Panc1 (cell line): ENCODE measurements at regions not wholly inside any gene's neighbourhood (a gene's known extent, or its start where the extent isn't known, plus 50 kb on each side); places are given as distances from the start of the nearest gene placed in this dataset.

Source experiments
- ATAC-seq: fragments of 200-7000 bp; cut with Tn5 transposase; 2 replicates; pipeline ENCODE4 v1.9.1; 2020; ENCODE audit warnings: mild to moderate bottlenecking, moderate library complexity
- BruUV-seq: library from RNA; stranded (reverse); fragments of 400-500 nt; replicated peaks from 2 replicates; lab custom pipeline; 2021; lab: Mats Ljungman, UMichigan
- CTCF ChIA-PET: fragments of 300-600 bp; sonication (Branson Sonifier 250); formaldehyde crosslinking; loops from one replicate; lab custom pipeline; 2022; ENCODE audit warnings: antibody characterized with exemption; lab: Charles Lee
- POLR2A ChIA-PET: fragments of 300-600 bp; sonication (Branson Sonifier 250); formaldehyde crosslinking; loops from one replicate; lab custom pipeline; 2022; ENCODE audit warnings: antibody characterized with exemption; lab: Charles Lee
- DNase-seq: peaks from one replicate; pipeline ENCODE4 v3.0.0-alpha.2; 2010; ENCODE audit warnings: low read depth, low spot score
- H3K27ac ChIP-seq: 2 replicates; pipeline ENCODE4 v1.5.1; 2011; ENCODE audit warnings: mild to moderate bottlenecking, low read length, inconsistent platforms
- H3K27me3 ChIP-seq: fragments of 200-500 bp; sonication (Bioruptor generic); 2 replicates; pipeline ENCODE4 v1.6.0; 2014; ENCODE audit warnings: low read length, inconsistent platforms; ENCODE audit not compliant: control insufficient read depth, insufficient read depth
- H3K36me3 ChIP-seq: fragments of 200-500 bp; sonication (Bioruptor generic); 2 replicates; pipeline ENCODE4 v1.5.1; 2014; ENCODE audit warnings: inconsistent platforms, mild to moderate bottlenecking, low read length, moderate library complexity; ENCODE audit not compliant: control insufficient read depth, insufficient read depth
- H3K4me1 ChIP-seq: 2 replicates; pipeline ENCODE4 v1.5.1; 2011; ENCODE audit warnings: inconsistent platforms, mild to moderate bottlenecking, low read length, moderate library complexity; ENCODE audit not compliant: control insufficient read depth, insufficient read depth
- H3K4me3 ChIP-seq, 2 experiments: 2 replicates each; pipeline ENCODE4 v1.5.1; 2011 to 2012; ENCODE audit warnings: low read depth in 2 of 2, low read length in 2 of 2, mild to moderate bottlenecking in 2 of 2, inconsistent platforms in 1 of 2, moderate library complexity in 1 of 2
- H3K9me3 ChIP-seq: fragments of 200-500 bp; sonication (Bioruptor generic); 2 replicates; pipeline ENCODE4 v1.5.1; 2014; ENCODE audit warnings: low read depth, mild to moderate bottlenecking, inconsistent platforms, low read length, moderate library complexity; ENCODE audit not compliant: control insufficient read depth, insufficient read depth
- CTCF ChIP-seq: fragments of 450-650 bp; IDR thresholded peaks from 2 replicates; pipeline ENCODE4 v1.5.1; 2017; ENCODE audit warnings: mild to moderate bottlenecking
- POLR2AphosphoS5 ChIP-seq: IDR thresholded peaks from 2 replicates; pipeline ENCODE4 v1.6.1; 2012; ENCODE audit warnings: mild to moderate bottlenecking, low read depth, low read length, moderate library complexity
- REST ChIP-seq, 2 experiments: IDR thresholded peaks; 2 replicates each; pipeline ENCODE4 v1.6.1; 2011 to 2012; ENCODE audit warnings: low read depth in 2 of 2, control low read depth in 1 of 2, low read length in 1 of 2, mild to moderate bottlenecking in 1 of 2, moderate library complexity in 1 of 2; ENCODE audit not compliant: insufficient read depth in 1 of 2
- SIN3A ChIP-seq: IDR thresholded peaks from 2 replicates; pipeline ENCODE4 v1.6.1; 2012; ENCODE audit warnings: low read depth, mild to moderate bottlenecking, low read length, moderate library complexity, borderline replicate concordance; ENCODE audit not compliant: insufficient read depth
- TCF7L2 ChIP-seq: IDR thresholded peaks from 2 replicates; pipeline ENCODE4 v1.6.1; 2011; ENCODE audit warnings: mild to moderate bottlenecking, low read depth, low read length, inconsistent platforms
- in situ Hi-C: cut with HindIII; loops from 2 replicates; pipeline ENCODE4 v1.10.0; 2016; ENCODE audit warnings: low sequenced_read_pairs, low pct_unique_long_range_greater_than_20kb
- intact Hi-C: fragments of 100-400 bp; cut with micrococcal nuclease; formaldehyde crosslinking; loops from one replicate; pipeline ENCODE4 v1.10.0; 2022; ENCODE audit not compliant: unreplicated experiment

GRCh38 chr3:82100378-82100777 lies 338.9 kb upstream of the GBE1 start:
- DNase-seq (no peak), ATAC-seq (no peak)
- intact Hi-C loops: no loop called here
- BruUV-seq: no TSS peak
- TF ChIP-seq TCF7L2: no peak
- no peak for TF ChIP-seq REST (IDR thresholded peaks at IDR 0.05; ENCODE audit: insufficient read depth in 1 of 2, low read depth in 2 of 2, low read length in 1 of 2)
- TF ChIP-seq POLR2AphosphoS5: no peak
- TF ChIP-seq CTCF: no peak
- TF ChIP-seq SIN3A: no peak
- H3K9me3 ChIP-seq: no peaks in the 10 kb centered on the region
- no peaks in the 10 kb centered on the region for H3K27me3 ChIP-seq
- ChIA-PET CTCF (no interaction called here), POLR2A (no interaction called here)
- in situ Hi-C loops: no loop called here
- H3K4me1 ChIP-seq: no peaks in the 10 kb centered on the region
- H3K4me3 ChIP-seq: no peak overlapping the region
- H3K36me3 ChIP-seq: no peaks in the 10 kb centered on the region
- H3K27ac ChIP-seq: no peak overlapping the region

- TF ChIP-seq SIN3A (no peak), TCF7L2 (no peak), REST (IDR thresholded peaks at IDR 0.05; ENCODE audit: insufficient read depth in 1 of 2, low read depth in 2 of 2, low read length in 1 of 2) (no peak), CTCF (no peak), POLR2AphosphoS5 (no peak)
Observed at GRCh38 chr3:82093641-82094040, 332.2 kb upstream of the GBE1 start.

More at GRCh38 chr3:82093641-82094040, 332.2 kb upstream of the GBE1 start:
- Histone ChIP-seq H3K4me1 (no peaks in the 10 kb centered on the region), H3K27me3 (no peaks in the 10 kb centered on the region), H3K27ac (no peak overlapping the region), H3K4me3 (no peak overlapping the region), H3K9me3 (no peaks in the 10 kb centered on the region), H3K36me3 (no peaks in the 10 kb centered on the region)
- in situ Hi-C loops: no loop called here
- ATAC-seq: no peak
- POLR2A ChIA-PET: no interaction called here
- intact Hi-C loops: no loop called here
- CTCF ChIA-PET: no interaction called here
- DNase-seq: no peak
- no TSS peak for BruUV-seq
